Right ventricle myocardium superior (tissue), 1 donor: ENCODE measurements at regions not wholly inside any gene's neighbourhood (a gene's known extent, or its start where the extent isn't known, plus 50 kb on each side); places are given as distances from the start of the nearest gene placed in this dataset.

Source experiments
- ATAC-seq: fragments of 200-7000 bp; cut with Tn5 transposase; one replicate; pipeline ENCODE4 v1.9.1; 2020; ENCODE audit warnings: mild to moderate bottlenecking; ENCODE audit not compliant: poor library complexity
- DNase-seq: peaks from one replicate; pipeline ENCODE4 v3.0.0-alpha.2; 2020
- intact Hi-C: fragments of 100-400 bp; cut with DNase I; formaldehyde crosslinking; loops from one replicate; pipeline ENCODE4 v1.11.2; 2022
- donor health status: DM: no; HTN: yes; CAD: no; lungs with severe emphysema.

- intact Hi-C loops = no loop called here
Observed at GRCh38 chr1:23617084-23617521, 57.8 kb upstream of the ID3 start.

DNA sequence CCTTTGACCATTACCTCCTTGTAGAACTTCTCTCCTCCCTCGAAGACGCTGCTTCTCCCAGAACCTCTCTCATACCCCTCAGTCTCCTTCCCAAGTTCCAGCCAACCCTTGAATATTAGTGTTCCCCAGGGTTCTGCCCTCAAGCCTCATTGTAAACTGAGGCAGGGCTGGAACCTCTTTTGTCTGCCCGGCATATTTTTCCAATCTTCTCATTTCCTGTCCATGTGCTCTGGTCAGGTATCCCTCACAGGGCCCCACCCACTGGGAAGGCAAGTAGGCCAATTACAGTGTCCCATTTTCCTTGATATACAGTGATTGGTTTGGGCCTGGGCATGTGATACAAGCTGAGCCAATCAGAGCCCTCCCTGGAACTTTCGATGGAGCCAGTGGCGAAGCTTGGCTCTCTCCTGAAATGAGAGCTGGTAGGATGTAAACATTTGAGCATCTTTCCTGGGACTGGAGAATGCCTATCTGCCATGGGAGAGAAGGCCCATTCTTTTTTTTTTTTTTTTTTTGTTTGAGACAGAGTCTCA, 57.1 kb upstream of the ID3 start:
- ATAC-seq (no peak), DNase-seq (no peak)
- intact Hi-C loops = no loop called here

More at GRCh38 chr1:23617084-23617521, 57.8 kb upstream of the ID3 start:
- DNase-seq = no peak
- no peak for ATAC-seq

DNA sequence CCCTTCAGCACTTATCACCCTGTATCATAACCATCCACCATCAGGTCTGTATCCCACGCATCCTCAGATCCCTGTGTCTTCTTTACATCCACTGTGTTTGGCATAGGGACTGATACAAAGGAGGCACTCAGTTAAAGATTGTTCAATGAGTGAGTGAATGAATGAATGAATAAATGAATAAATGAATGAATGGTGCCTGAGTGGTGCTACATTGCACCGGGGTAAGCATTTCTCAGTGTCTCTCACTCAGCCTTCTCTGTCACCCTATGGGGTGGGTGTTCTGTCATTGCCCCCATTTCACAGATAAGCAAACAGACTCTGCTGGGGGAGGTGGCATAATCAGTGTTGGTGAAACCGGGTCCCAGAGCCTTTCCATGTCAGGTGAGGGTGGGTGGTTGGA, 56.6 kb upstream of the ID3 start:
- intact Hi-C loops = no loop called here
- ATAC-seq (no peak), DNase-seq (no peak)

DNA sequence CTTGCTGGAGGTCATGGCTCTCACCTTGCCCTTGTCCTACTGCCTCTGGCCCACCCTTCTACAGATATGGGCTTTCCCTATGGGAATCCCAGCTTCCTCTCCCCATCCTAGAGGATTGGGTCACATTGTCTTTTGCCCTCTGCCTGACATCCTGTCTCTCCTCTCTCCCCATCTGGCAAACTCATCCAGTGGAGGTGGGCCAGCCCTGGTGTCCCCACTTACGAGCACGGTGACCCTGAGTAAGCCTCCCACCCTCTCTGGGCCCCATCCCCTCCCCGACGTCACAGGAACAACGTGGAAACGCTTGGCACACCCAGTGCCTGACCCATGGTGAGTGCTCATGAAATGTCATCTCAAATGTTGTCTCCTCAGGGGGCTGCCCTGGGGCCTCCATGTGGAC, 56.1 kb upstream of the ID3 start:
- ATAC-seq = no peak
- intact Hi-C loops = no loop called here

DNA sequence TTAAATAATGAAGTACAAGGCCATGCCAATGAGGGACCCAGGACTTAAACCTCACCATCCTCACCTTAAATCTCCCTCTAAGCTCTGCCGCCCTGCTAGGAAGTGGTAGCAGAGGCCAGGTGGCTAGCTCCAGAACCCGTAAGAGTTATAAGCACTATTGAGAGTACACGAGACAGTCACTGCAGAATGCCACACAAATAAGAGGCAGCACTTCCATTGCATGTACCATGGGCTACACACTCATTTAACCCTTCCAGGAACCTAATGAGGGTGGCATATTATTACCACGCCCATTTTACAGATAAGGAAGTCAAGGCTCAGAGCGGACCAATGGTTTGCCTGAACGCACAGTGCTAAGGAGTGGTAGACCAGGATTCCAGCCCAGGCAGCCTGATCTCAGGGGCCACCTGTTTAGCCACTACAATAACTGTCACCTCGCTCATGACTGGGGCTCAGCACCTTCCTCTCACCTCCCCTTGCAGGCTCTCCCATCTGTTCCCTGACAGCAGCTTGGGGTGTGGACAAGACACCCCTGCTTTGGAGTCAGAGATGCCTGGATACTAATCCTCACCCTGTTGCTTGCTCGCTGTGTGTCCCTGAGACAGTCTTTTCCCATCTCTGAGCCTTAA, 54.8 kb upstream of the ID3 start:
- DNase-seq (no peak), ATAC-seq (no peak)
- intact Hi-C loops = no loop called here

More for the DNA sequence above, 56.1 kb upstream of the ID3 start:
- DNase-seq = no peak

DNA sequence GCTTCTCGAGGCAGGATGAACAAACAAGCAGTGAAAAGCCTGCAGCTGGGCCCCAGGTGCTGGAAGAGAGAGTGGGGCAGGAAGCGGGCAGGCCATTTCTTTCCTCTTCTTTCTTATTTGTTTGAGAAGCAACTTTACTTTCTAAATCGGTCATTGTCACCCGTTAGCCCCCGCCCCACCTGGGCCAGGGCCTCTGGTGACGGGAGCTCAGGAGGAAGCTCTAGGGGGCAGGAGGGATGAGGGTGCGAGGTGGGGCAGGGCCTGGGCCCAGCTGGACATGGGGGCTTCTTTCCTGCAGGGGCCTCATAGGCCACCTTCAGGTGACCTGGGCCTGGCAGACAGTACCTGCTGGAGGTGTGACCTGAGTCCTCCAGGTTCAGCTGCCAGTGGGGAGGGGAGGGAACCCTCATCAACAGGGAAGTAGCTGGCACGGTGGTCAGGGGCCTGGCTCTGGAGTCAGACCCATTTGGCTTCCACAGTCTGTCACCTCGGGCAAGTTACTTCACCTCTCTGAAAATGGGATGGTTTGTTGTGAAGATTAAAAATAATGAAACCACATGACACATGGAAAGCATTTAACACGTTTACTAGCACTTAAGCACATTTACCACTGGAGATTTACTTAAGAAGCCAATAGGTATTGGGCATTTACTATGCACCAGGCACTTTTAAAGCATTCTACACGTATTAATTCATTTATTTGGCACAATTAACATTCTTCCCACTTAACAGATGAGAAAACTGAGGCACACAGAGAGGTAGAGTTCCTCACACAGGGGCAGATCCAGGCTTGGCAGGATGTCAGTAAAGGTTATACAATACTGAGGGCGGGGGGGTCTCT, 54.1 kb upstream of the ID3 start:
- ATAC-seq = no peak
- intact Hi-C loops = no loop called here
- DNase-seq = no peak

DNA sequence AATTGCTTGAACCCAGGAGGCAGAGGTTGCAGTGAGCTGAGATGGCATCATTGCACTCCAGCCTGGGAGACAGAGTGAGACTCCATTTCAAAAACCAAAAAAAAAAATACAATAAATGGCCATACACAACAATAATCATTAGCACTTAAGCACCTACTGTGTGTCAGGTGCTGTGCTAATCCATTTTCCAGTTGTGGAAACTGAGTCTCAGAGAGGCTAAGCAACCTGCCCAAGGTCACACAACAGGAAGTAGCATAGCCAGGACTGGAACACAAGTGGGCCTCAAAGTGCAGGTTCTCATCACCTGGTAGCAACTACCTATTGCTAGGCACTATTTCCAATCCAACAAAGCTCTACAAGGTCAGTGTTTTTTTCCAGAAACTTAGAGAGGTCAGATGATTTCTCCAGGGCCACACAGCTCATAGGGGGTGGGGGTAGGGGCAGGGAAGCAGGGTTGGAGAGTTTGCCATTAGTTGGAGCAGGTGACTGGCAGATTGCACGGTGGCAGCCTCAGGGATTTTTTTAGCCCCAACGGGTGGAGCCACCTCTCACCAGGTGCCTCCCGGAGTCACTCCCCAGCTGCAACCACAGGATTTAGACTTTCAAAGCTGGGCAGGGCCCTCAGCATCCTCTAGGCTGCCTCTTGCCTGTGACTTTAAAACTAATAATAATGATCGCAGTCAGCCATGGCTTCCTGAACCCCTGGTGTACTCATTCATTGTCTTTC, 52.5 kb upstream of the ID3 start:
- DNase-seq (no peak), ATAC-seq (no peak)
- intact Hi-C loops = no loop called here

- ATAC-seq = no peak
- no peak for DNase-seq
- intact Hi-C loops = no loop called here
Observed at GRCh38 chr1:23610677-23611076, 51.4 kb upstream of the ID3 start.

DNA sequence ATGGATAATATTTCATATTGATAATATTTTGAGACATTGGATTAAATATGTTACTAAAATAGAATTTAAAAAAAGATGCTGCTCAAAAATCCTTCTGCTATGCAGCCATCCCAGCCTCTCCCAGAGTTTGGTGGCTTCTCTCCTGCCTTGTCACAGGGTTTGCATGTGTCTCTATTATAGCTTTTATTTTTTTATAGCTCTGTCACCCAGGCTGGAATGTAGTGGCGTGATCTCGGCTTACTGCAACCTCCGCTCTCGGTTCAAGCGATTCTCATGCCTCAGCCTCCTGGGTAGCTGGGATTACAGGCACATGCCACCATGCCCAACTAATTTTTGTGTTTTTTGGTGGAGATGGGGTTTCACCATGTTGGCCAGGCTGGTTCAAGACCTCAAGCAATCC, 50.7 kb upstream of the ID3 start:
- ATAC-seq (no peak), DNase-seq (no peak)
- intact Hi-C loops = no loop called here
